ENCODE measurements at regions not wholly inside any gene's neighbourhood (a gene's known extent, or its start where the extent isn't known, plus 50 kb on each side); places are given as distances from the start of the nearest gene placed in this dataset.

DNA sequence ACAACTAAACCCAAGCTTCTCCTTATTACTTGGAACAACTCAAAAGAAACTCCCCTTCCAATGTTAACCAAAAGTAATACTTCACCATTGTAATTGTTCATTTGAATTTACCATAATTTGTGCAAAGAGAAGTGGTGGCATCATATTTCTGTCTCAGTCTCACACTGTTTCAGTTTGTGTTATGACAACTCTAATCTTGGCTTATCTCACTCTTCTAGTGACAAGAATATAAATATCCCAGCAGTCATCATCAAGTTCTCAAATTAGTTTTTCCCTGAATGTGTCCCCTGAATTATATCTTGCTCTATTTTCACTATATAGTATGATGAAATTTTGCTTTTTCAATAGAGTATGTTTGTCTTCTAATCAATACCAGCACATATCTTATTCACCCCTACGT lies 681.4 kb upstream of the PRR20A start:
- Histone ChIP-seq H3K36me3 (ENCODE audit: control insufficient read depth in 2 of 2, extremely low read depth in 1 of 2, insufficient read depth in 2 of 2, low read length in 2 of 2) (no peaks in the 10 kb centered on the region), H3K27me3 (ENCODE audit: control insufficient read depth in 2 of 2, insufficient read depth in 2 of 2, low read length in 2 of 2) (no peaks in the 10 kb centered on the region), H3K9ac (replicated peaks; ENCODE audit: extremely low read depth, insufficient read depth, low read length) (no peak overlapping the region), H3K79me2 (ENCODE audit: control insufficient read depth, insufficient read depth, low read length) (no peaks in the 10 kb centered on the region), H3K9me1 (replicated peaks; ENCODE audit: control insufficient read depth, extremely low read depth, insufficient read depth, low read length) (no peaks in the 10 kb centered on the region), H3K4me3 (replicated peaks in 1 of 3; ENCODE audit: insufficient read depth in 1 of 3, low read depth in 1 of 3, low read length in 3 of 3) (no peak overlapping the region), H3K27ac (ENCODE audit: insufficient read depth, low read depth, low read length) (no peak overlapping the region), H3K9me3 (replicated peaks; ENCODE audit: control insufficient read depth, insufficient read depth, low read length) (no peaks in the 10 kb centered on the region), H3K4me1 (ENCODE audit: control insufficient read depth, extremely low read depth, insufficient read depth, low read length) (no peaks in the 10 kb centered on the region), H2AFZ (ENCODE audit: low read depth, low read length) (no peak overlapping the region), H4K20me1 (replicated peaks; ENCODE audit: control insufficient read depth, extremely low read depth, insufficient read depth, low read length) (no peaks in the 10 kb centered on the region), H3K4me2 (ENCODE audit: insufficient read depth, low read length) (no peak overlapping the region)
- POLR2A ChIA-PET = no interaction called here
- BruUV-seq (replicated peaks) = no TSS peak
- dilution Hi-C loops (cut with MboI; ENCODE audit: extremely low pct_ligation_motif_present, low sequenced_read_pairs) = no loop called here
- CTCF ChIA-PET = no interaction called here
- intact Hi-C loops (cut with micrococcal nuclease) = no loop called here
- no peak for FAIRE-seq
- DNase-seq (ENCODE audit: low read depth, low spot score) = no peak
- TF ChIP-seq POLR2AphosphoS5 (IDR thresholded peaks at IDR 0.05; ENCODE audit: insufficient read depth, low read depth, low read length) (no peak), POLR2A (IDR thresholded peaks at IDR 0.05; ENCODE audit: low read depth, low read length) (no peak), MYC (IDR thresholded peaks at IDR 0.05; ENCODE audit: low read depth, low read length) (no peak)

DNA sequence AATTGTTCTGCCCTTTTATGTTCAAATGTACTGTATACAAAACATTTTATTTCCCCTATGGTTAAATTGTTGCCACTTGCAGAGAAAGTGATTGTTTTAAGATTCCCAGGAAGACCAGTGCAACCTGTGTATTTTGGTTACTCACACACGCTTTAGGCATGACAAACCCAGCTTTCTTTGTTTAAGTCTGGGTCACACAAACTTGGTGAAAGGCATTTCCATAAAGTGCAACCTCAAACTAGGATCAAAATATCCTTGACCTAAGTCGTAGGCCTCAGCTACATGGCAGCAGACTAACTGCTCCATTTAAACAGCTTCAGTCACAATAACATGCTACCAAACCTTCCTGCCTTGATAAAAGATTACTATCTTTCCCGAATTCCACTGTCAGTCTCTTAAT lies 639.0 kb upstream of the PRR20A start:
- H3K27me3 ChIP-seq (ENCODE audit: control insufficient read depth in 2 of 2, insufficient read depth in 2 of 2, low read length in 2 of 2) = no peaks in the 10 kb centered on the region
- no peak for TF ChIP-seq POLR2A (IDR thresholded peaks at IDR 0.05; ENCODE audit: low read depth, low read length)
- no peak for TF ChIP-seq MYC (IDR thresholded peaks at IDR 0.05; ENCODE audit: low read depth, low read length)
- TF ChIP-seq, protein P1, sequence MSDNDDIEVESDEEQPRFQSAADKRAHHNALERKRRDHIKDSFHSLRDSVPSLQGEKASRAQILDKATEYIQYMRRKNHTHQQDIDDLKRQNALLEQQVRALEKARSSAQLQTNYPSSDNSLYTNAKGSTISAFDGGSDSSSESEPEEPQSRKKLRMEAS (IDR thresholded peaks at IDR 0.05; ENCODE audit: insufficient read depth, insufficient read length) = no peak
- TF ChIP-seq GATA2 (IDR thresholded peaks at IDR 0.05; ENCODE audit: insufficient read depth, insufficient read length, low read depth, low read length) = no peak
- intact Hi-C loops (cut with micrococcal nuclease) (no loop called here), dilution Hi-C loops (cut with MboI; ENCODE audit: extremely low pct_ligation_motif_present, low sequenced_read_pairs) (no loop called here)
- H4K20me1 ChIP-seq (replicated peaks; ENCODE audit: control insufficient read depth, extremely low read depth, insufficient read depth, low read length) = no peaks in the 10 kb centered on the region
- ChIA-PET CTCF (interaction anchor here (1.4 kb wide), 1 partner anchor 8 kb away, joined by 3 read pairs; no protein-coding TSS in a partner anchor), POLR2A (no interaction called here)
- H2AFZ ChIP-seq (ENCODE audit: low read depth, low read length) = no peak overlapping the region
- H3K9ac ChIP-seq (replicated peaks; ENCODE audit: extremely low read depth, insufficient read depth, low read length) = no peak overlapping the region
- H3K4me3 ChIP-seq (replicated peaks in 1 of 3; ENCODE audit: insufficient read depth in 1 of 3, low read depth in 1 of 3, low read length in 3 of 3) = no peak overlapping the region
- DNase-seq (ENCODE audit: low read depth, low spot score) = no peak
- no peak overlapping the region for H3K27ac ChIP-seq (ENCODE audit: insufficient read depth, low read depth, low read length)
- FAIRE-seq = no peak
- BruUV-seq (replicated peaks) = no TSS peak
- no peaks in the 10 kb centered on the region for H3K9me1 ChIP-seq (replicated peaks; ENCODE audit: control insufficient read depth, extremely low read depth, insufficient read depth, low read length)
- H3K4me1 ChIP-seq (ENCODE audit: control insufficient read depth, extremely low read depth, insufficient read depth, low read length) = no peaks in the 10 kb centered on the region
- H3K79me2 ChIP-seq (ENCODE audit: control insufficient read depth, insufficient read depth, low read length) = no peaks in the 10 kb centered on the region
- H3K36me3 ChIP-seq (ENCODE audit: control insufficient read depth in 2 of 2, extremely low read depth in 1 of 2, insufficient read depth in 2 of 2, low read length in 2 of 2) = no peaks in the 10 kb centered on the region
- H3K4me2 ChIP-seq (ENCODE audit: insufficient read depth, low read length) = no peak overlapping the region
- no peaks in the 10 kb centered on the region for H3K9me3 ChIP-seq (replicated peaks; ENCODE audit: control insufficient read depth, insufficient read depth, low read length)
